HepG2 (cell line): ENCODE measurements at regions not wholly inside any gene's neighbourhood (a gene's known extent, or its start where the extent isn't known, plus 50 kb on each side); places are given as distances from the start of the nearest gene placed in this dataset.
A peak's percentile ranks its signal among the peaks of the same experiment; 100 is the strongest.

Experiments
- ATAC-seq: fragments of 200-7000 bp; cut with Tn5 transposase; 3 replicates; pipeline ENCODE4 v1.9.1; 2020; ENCODE audit warnings: mild to moderate bottlenecking, moderate library complexity
- BruUV-seq: library from RNA; stranded (reverse); fragments of 400-500 nt; replicated peaks from 2 replicates; lab custom pipeline; 2021; lab: Mats Ljungman, UMichigan
- CTCF ChIA-PET: fragments of 300-600 bp; formaldehyde crosslinking; extraction: SDS; loops from one replicate; lab custom pipeline; 2021; ENCODE audit warnings: low total read pairs, inconsistent platforms, low intra/inter-chr PET ratio; lab: Yijun Ruan, JAX
- POLR2A ChIA-PET: fragments of 350-600 bp; sonication (Branson Sonifier 250); formaldehyde crosslinking; loops from one replicate; lab custom pipeline; 2020; ENCODE audit warnings: antibody characterized with exemption, inconsistent platforms; lab: Yijun Ruan, JAX
- DNase-seq: peaks from one replicate; pipeline ENCODE4 v3.0.0-alpha.2; 2015; ENCODE audit warnings: low spot score
- FAIRE-seq: peaks from 3 replicates; lab custom pipeline; 2011; peaks lifted over from hg19 to GRCh38; lab: Jason Lieb, UNC
- H2AFZ ChIP-seq: one replicate; pipeline ENCODE4 v1.6.1; 2011; ENCODE audit warnings: low read length, inconsistent platforms
- H3K27ac ChIP-seq: fragments of 300-600 bp; 3 replicates; pipeline ENCODE4 v1.8.0; 2011; ENCODE audit warnings: mixed run types, mild to moderate bottlenecking, mixed read lengths, low read length, inconsistent platforms; ENCODE audit not compliant: insufficient read depth; ENCODE audit errors: extremely low read length
- H3K27me3 ChIP-seq, 2 experiments: fragments of 200-600 bp in 1 of 2; 2 replicates in 1 of 2; 3 replicates in 1 of 2; pipeline versions ENCODE4 v1.6.0 to v1.8.0; 2011; ENCODE audit warnings: low read length in 2 of 2, mild to moderate bottlenecking in 2 of 2, moderate library complexity in 2 of 2, inconsistent platforms in 1 of 2; ENCODE audit not compliant: insufficient read depth in 2 of 2, control insufficient read depth in 1 of 2
- H3K36me3 ChIP-seq, 2 experiments: fragments of 200-600 bp in 1 of 2; replicated peaks in 1 of 2; 2 replicates in 1 of 2; 3 replicates in 1 of 2; pipeline versions ENCODE4 v1.5.1 to v1.8.0; 2011; ENCODE audit warnings: low read length in 2 of 2, inconsistent platforms in 1 of 2; ENCODE audit not compliant: insufficient read depth in 2 of 2, control insufficient read depth in 1 of 2
- H3K4me1 ChIP-seq: 2 replicates; pipeline ENCODE4 v1.5.1; 2012; ENCODE audit warnings: low read length, inconsistent platforms; ENCODE audit not compliant: insufficient read depth
- H3K4me2 ChIP-seq: 2 replicates; pipeline ENCODE4 v1.6.0; 2011; ENCODE audit warnings: low read depth, low read length, inconsistent platforms
- H3K4me3 ChIP-seq, 3 experiments: fragments of 200-600 bp in 1 of 3; sonication (generic), shearing (Covaris generic) in 1 of 3; replicated peaks in 1 of 3; 2 replicates each; pipeline ENCODE4 v1.5.1; 2011 to 2016; ENCODE audit warnings: low read length in 3 of 3, inconsistent platforms in 2 of 3, low read depth in 2 of 3, mild to moderate bottlenecking in 2 of 3, control low read depth in 1 of 3, mixed read lengths in 1 of 3; ENCODE audit not compliant: insufficient read depth in 1 of 3
- H3K79me2 ChIP-seq: one replicate; pipeline ENCODE4 v1.6.1; 2011; ENCODE audit warnings: low read length, inconsistent platforms; ENCODE audit not compliant: insufficient read depth
- H3K9ac ChIP-seq: 2 replicates; pipeline ENCODE4 v1.6.0; 2011; ENCODE audit warnings: mild to moderate bottlenecking, low read depth, low read length, inconsistent platforms; ENCODE audit not compliant: insufficient read depth
- H3K9me3 ChIP-seq: 2 replicates; pipeline ENCODE4 v1.5.1; 2012; ENCODE audit warnings: mild to moderate bottlenecking, low read length
- H4K20me1 ChIP-seq: 2 replicates; pipeline ENCODE4 v1.6.0; 2011; ENCODE audit warnings: inconsistent platforms, mild to moderate bottlenecking, low read length, moderate library complexity; ENCODE audit not compliant: insufficient read depth
- ARID5B ChIP-seq: IDR thresholded peaks from 2 replicates; pipeline ENCODE4 v1.4.0; 2020; ENCODE audit warnings: mild to moderate bottlenecking, missing genetic modification reagents
- CC2D1A ChIP-seq: sonication (generic); formaldehyde crosslinking; IDR thresholded peaks from 2 replicates; pipeline ENCODE4 v1.8.1; 2023; ENCODE audit warnings: mild to moderate bottlenecking, missing genetic modification reagents
- FOSL2 ChIP-seq: sonication (generic); formaldehyde crosslinking; IDR thresholded peaks from 2 replicates; pipeline ENCODE4 v1.4.0; 2020; ENCODE audit warnings: missing genetic modification reagents
- HMG20A ChIP-seq: IDR thresholded peaks from 2 replicates; pipeline ENCODE4 v1.6.1; 2016; ENCODE audit warnings: borderline replicate concordance
- KLF16 ChIP-seq, 2 experiments: sonication (generic) in 1 of 2; formaldehyde crosslinking in 1 of 2; IDR thresholded peaks; 2 replicates each; pipeline versions ENCODE4 v1.6.1 to v1.8.0; 2016 to 2023; ENCODE audit warnings: missing genetic modification reagents in 2 of 2, missing compliant biosample characterization in 1 of 2
- MAFK ChIP-seq, 2 experiments: IDR thresholded peaks in 1 of 2; conservative IDR thresholded peaks in 1 of 2; 2 replicates each; pipeline ENCODE4 v1.6.1; 2011; ENCODE audit warnings: improper control_type of control experiment in 2 of 2, low read length in 2 of 2
- MYNN ChIP-seq: sonication (generic); formaldehyde crosslinking; IDR thresholded peaks from 2 replicates; pipeline ENCODE4 v1.4.0; 2020; ENCODE audit warnings: mild to moderate bottlenecking, low read depth, missing genetic modification reagents
- NR1H2 ChIP-seq: sonication (generic); formaldehyde crosslinking; IDR thresholded peaks from 2 replicates; pipeline ENCODE4 v1.8.1; 2022; ENCODE audit warnings: low read depth, missing genetic modification reagents, borderline replicate concordance
- SAP130 ChIP-seq: IDR thresholded peaks from 2 replicates; pipeline ENCODE4 v1.6.1; 2016; ENCODE audit warnings: low read depth
- SP1 ChIP-seq, 2 experiments: fragments of 450-650 bp in 1 of 2; sonication (generic) in 1 of 2; formaldehyde crosslinking in 1 of 2; IDR thresholded peaks; 2 replicates each; pipeline versions ENCODE4 v1.4.0 to v1.6.1; 2016 to 2020; ENCODE audit warnings: missing genetic modification reagents in 1 of 2
- SRY ChIP-seq: sonication (generic); formaldehyde crosslinking; IDR thresholded peaks from 2 replicates; pipeline ENCODE4 v1.8.0; 2022; ENCODE audit warnings: mild to moderate bottlenecking, missing genetic modification reagents
- TAF15 ChIP-seq: fragments of 200-400 bp; formaldehyde crosslinking; IDR thresholded peaks from one replicate; pipeline ENCODE4 v1.6.1; 2018; ENCODE audit warnings: mild to moderate bottlenecking, low read depth, low read length; ENCODE audit not compliant: poor library complexity, severe bottlenecking
- ZNF253 ChIP-seq: sonication (generic); formaldehyde crosslinking; IDR thresholded peaks from 2 replicates; pipeline ENCODE4 v1.8.0; 2022; ENCODE audit warnings: mild to moderate bottlenecking, missing genetic modification reagents, borderline replicate concordance
- ZNF264 ChIP-seq: sonication (generic); formaldehyde crosslinking; IDR thresholded peaks from 2 replicates; pipeline ENCODE4 v1.4.0; 2020; ENCODE audit warnings: missing genetic modification reagents
- ZNF282 ChIP-seq: fragments of 450-650 bp; IDR thresholded peaks from 2 replicates; pipeline ENCODE4 v1.6.1; 2018; ENCODE audit not compliant: partially characterized antibody
- ZNF441 ChIP-seq: sonication (generic); formaldehyde crosslinking; IDR thresholded peaks from 2 replicates; pipeline ENCODE4 v1.7.0; 2021; ENCODE audit warnings: missing genetic modification reagents, borderline replicate concordance
- ZNF570 ChIP-seq: sonication (generic); formaldehyde crosslinking; IDR thresholded peaks from 2 replicates; pipeline ENCODE4 v1.4.0; 2020; ENCODE audit warnings: mild to moderate bottlenecking, missing genetic modification reagents, borderline replicate concordance
- WGBS: methylation state at CpG from one replicate; pipeline ENCODE4 v1.1.6; 2017; ENCODE audit warnings: low lambda C conversion rate; 5-methylcytosine and 5-hydroxymethylcytosine counted together
- in situ Hi-C: cut with HindIII; loops from 2 replicates; pipeline ENCODE4 v1.10.0; 2017; ENCODE audit warnings: low pct_unique_long_range_greater_than_20kb; ENCODE audit not compliant: extremely low pct_ligation_motif_present
- intact Hi-C: fragments of 100-400 bp; cut with micrococcal nuclease; formaldehyde crosslinking; loops from one replicate; pipeline ENCODE4 v1.10.0; 2022; ENCODE audit not compliant: unreplicated experiment

GRCh38 chr6:132961122-132961521, 146.8 kb downstream of the RPS12 start:
- WGBS = 13% methylated on average over 4 of the region's 4 CpGs

More at GRCh38 chr6:132961122-132961521, 146.8 kb downstream of the RPS12 start:
- CTCF ChIA-PET = interaction anchor here (4.0 kb wide), 1 partner anchor 79 kb away, joined by 84 read pairs; no protein-coding TSS in a partner anchor
- no peaks in the 10 kb centered on the region for H3K36me3 ChIP-seq
- H3K9me3 ChIP-seq = no peaks in the 10 kb centered on the region
- intact Hi-C loops = loop anchor here (5.0 kb wide), 2 partner anchors 136 to 226 kb away; no protein-coding TSS in a partner anchor
- H3K4me1 ChIP-seq = peaks cover 39% of the 10 kb centered on the region
- H2AFZ ChIP-seq = no peak overlapping the region
- H3K9ac ChIP-seq = no peak overlapping the region
- POLR2A ChIA-PET = no interaction called here
- no peaks in the 10 kb centered on the region for H4K20me1 ChIP-seq
- in situ Hi-C loops = loop anchor here (5.0 to 10.0 kb wide), 2 partner anchors 81 to 554 kb away; no protein-coding TSS in a partner anchor
- peak; percentile 64 for DNase-seq
- no peak overlapping the region for H3K4me2 ChIP-seq
- TF ChIP-seq ZNF441 (CRISPR knock-in tag) = no peak
- TF ChIP-seq NR1H2 (CRISPR knock-in tag) = no peak
- TF ChIP-seq FOSL2 (CRISPR knock-in tag) = peak; percentile 53
- TF ChIP-seq CC2D1A (CRISPR knock-in tag) = no peak
- TF ChIP-seq ZNF570 (CRISPR knock-in tag) = no peak
- no peak for TF ChIP-seq ZNF264 (CRISPR knock-in tag)
- no peak for TF ChIP-seq SRY (CRISPR knock-in tag)
- peak; percentile 13; the same call in 1 of the 2 replicates for TF ChIP-seq HMG20A (CRISPR knock-in tag)
- TF ChIP-seq ARID5B = 0 out of 2 replicates have a peak, but pooled peaks have one; percentile 19
- no peak for TF ChIP-seq MYNN
- no peak for TF ChIP-seq ZNF253 (CRISPR knock-in tag)
- no peak for TF ChIP-seq ZNF282
- 0 out of 2 replicates have a peak, but pooled peaks have one; percentile 13 for TF ChIP-seq SAP130 (CRISPR knock-in tag)
- TF ChIP-seq SP1 (IDR thresholded peaks at IDR 0.05) = no peak
- no peak for TF ChIP-seq SP1 (CRISPR knock-in tag; IDR thresholded peaks at IDR 0.05)
- TF ChIP-seq KLF16 (CRISPR knock-in tag; IDR thresholded peaks at IDR 0.05) = no peak
- TF ChIP-seq MAFK (conservative IDR thresholded peaks at IDR 0.05 in 1 of 2, IDR thresholded peaks at IDR 0.05 in 1 of 2; ENCODE audit: low read length in 2 of 2) = 0 out of 4 replicates have a peak, but pooled peaks of 1 of the 2 experiments have one; percentile 12
- no peak for TF ChIP-seq TAF15
- TF ChIP-seq, all 625 proteins: peak for 5
- ATAC-seq (peak; percentile 20; the same call in 2 of the 3 replicates), FAIRE-seq (no peak)
- H3K4me3 ChIP-seq = no peak overlapping the region
- no peaks in the 10 kb centered on the region for H3K27me3 ChIP-seq
- no TSS peak for BruUV-seq
- no peaks in the 10 kb centered on the region for H3K79me2 ChIP-seq
- no peak overlapping the region for H3K27ac ChIP-seq
